Spinal cord (tissue), 9 donors: ENCODE measurements at regions not wholly inside any gene's neighbourhood (a gene's known extent, or its start where the extent isn't known, plus 50 kb on each side); places are given as distances from the start of the nearest gene placed in this dataset.

Experiments used
- DNase-seq, 6 donors: peaks; one replicate each; pipeline versions ENCODE4 v3.0.0 to v3.0.0-alpha.2; 2013 to 2015; ENCODE audit warnings: low spot score in 6 of 6, low read depth in 4 of 6
- H3K27ac ChIP-seq: one replicate; pipeline ENCODE4 v1.5.1; 2013; ENCODE audit warnings: low read depth, low read length, control low read depth
- H3K27me3 ChIP-seq: one replicate; pipeline ENCODE4 v1.6.1; 2013; ENCODE audit warnings: low read length; ENCODE audit not compliant: control insufficient read depth, insufficient read depth
- H3K36me3 ChIP-seq: one replicate; pipeline ENCODE4 v1.6.1; 2013; ENCODE audit warnings: low read length; ENCODE audit not compliant: control insufficient read depth, insufficient read depth
- H3K4me1 ChIP-seq: one replicate; pipeline ENCODE4 v1.6.1; 2013; ENCODE audit warnings: low read length; ENCODE audit not compliant: control insufficient read depth, insufficient read depth
- H3K4me3 ChIP-seq: one replicate; pipeline ENCODE4 v1.5.1; 2013; ENCODE audit warnings: low read depth, low read length, control low read depth
- H3K9me3 ChIP-seq: one replicate; pipeline ENCODE4 v1.6.1; 2013; ENCODE audit warnings: low read length; ENCODE audit not compliant: control insufficient read depth, insufficient read depth
- WGBS: methylation state at CpG from one replicate; pipeline ENCODE4 v1.1.5; 2013; ENCODE audit warnings: missing lambda C conversion rate; ENCODE audit not compliant: insufficient coverage; 5-methylcytosine and 5-hydroxymethylcytosine counted together
- donor health status: healthy.

GRCh38 chr6:23137611-23138010, 568.2 kb downstream of the HDGFL1 start:
- no peaks in the 10 kb centered on the region for H3K4me1 ChIP-seq
- no peaks in the 10 kb centered on the region for H3K36me3 ChIP-seq
- peak in 1 of 6 donors; percentile 7 for DNase-seq
- H3K4me3 ChIP-seq, result no peak overlapping the region
- no peak overlapping the region for H3K27ac ChIP-seq
- no CpG with 5 or more reads among the region's 1 CpG for WGBS
- H3K27me3 ChIP-seq, result no peaks in the 10 kb centered on the region
- H3K9me3 ChIP-seq, result peaks cover 2% of the 10 kb centered on the region

DNA sequence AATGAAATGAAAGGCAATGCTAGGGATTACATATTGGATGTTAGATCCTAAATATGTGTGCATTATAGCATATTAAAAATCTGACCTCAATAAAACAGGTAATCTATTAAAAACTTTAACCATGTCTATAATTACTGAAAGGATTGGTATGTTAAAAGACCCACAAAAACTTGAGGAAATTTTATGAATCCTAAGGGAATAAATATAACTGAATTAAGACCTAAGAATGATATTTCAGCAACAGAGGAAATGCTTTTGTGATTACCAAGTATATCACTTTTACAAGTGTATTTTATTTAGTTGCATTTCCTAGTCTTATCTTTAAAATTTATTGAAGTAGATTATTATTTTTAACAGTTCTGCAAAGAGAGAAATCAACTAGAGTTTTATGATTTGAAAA, 571.5 kb downstream of the HDGFL1 start:
- Histone ChIP-seq H3K4me3 (no peak overlapping the region), H3K9me3 (no peaks in the 10 kb centered on the region), H3K27me3 (no peaks in the 10 kb centered on the region), H3K27ac (no peak overlapping the region), H3K36me3 (no peaks in the 10 kb centered on the region), H3K4me1 (no peaks in the 10 kb centered on the region)
- no peak for DNase-seq

- no peaks in the 10 kb centered on the region for H3K27me3 ChIP-seq
- peak in 2 of 6 donors; percentile 32 to 49 for DNase-seq
Observed at GRCh38 chr6:23145781-23146180, 576.4 kb downstream of the HDGFL1 start.

DNA sequence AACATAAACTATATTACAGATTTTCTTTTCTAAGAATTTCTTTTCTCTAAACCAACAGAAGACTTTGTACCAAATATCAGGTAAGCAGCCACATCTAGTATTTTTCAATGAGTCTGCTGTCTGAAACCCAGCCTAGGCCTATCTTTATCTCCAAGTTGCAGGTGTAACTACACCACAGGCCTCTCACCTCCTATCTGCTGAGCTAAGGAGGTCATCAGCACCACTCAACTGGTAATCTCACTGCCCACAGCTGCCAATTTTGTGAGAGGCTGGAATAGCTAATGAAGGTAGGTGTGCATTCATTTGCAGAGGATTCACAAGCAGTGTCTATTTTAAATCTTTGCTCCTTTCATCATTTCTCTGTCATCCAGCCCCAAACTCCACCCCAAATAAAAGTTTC, 584.8 kb downstream of the HDGFL1 start:
- no peaks in the 10 kb centered on the region for H3K36me3 ChIP-seq
- no peak overlapping the region for H3K27ac ChIP-seq
- no peaks in the 10 kb centered on the region for H3K4me1 ChIP-seq
- no peaks in the 10 kb centered on the region for H3K27me3 ChIP-seq
- H3K9me3 ChIP-seq, result no peaks in the 10 kb centered on the region
- no peak for DNase-seq
- no peak overlapping the region for H3K4me3 ChIP-seq

More at GRCh38 chr6:23145781-23146180, 576.4 kb downstream of the HDGFL1 start:
- Histone ChIP-seq H3K4me1 (no peaks in the 10 kb centered on the region), H3K9me3 (no peaks in the 10 kb centered on the region), H3K4me3 (no peak overlapping the region), H3K36me3 (no peaks in the 10 kb centered on the region), H3K27ac (no peak overlapping the region)
- WGBS, result 50% methylated on average over 2 of the region's 2 CpGs

GRCh38 chr6:23170049-23170448, 600.7 kb downstream of the HDGFL1 start:
- no peaks in the 10 kb centered on the region for H3K4me1 ChIP-seq
- H3K27me3 ChIP-seq, result peaks cover 12% of the 10 kb centered on the region
- no peaks in the 10 kb centered on the region for H3K36me3 ChIP-seq
- WGBS, result no CpG with 5 or more reads among the region's 1 CpG
- no peak overlapping the region for H3K4me3 ChIP-seq
- H3K27ac ChIP-seq, result no peak overlapping the region
- peaks cover 2% of the 10 kb centered on the region for H3K9me3 ChIP-seq
- no peak for DNase-seq

DNA sequence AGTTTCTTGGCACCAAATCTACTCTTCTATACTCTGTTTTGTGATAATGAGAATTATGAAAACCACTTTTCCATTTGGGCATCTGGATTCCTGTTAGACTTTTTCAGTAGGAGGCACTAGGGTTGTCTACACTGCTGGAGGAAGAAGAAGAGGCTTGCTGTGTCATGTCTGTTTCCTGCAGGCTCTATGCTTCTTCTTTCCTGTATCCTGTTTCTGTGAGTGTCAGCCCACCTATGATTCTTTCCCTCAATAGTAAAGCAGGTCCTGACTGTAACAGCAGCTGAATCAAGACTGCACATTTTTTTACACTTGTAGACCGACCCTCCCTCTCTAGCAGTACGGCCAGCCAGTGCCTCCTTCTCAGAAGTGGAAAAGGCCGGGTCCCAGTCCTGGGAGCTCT, 603.9 kb downstream of the HDGFL1 start:
- H3K27me3 ChIP-seq, result peaks cover 28% of the 10 kb centered on the region
- no peak overlapping the region for H3K27ac ChIP-seq
- DNase-seq, result no peak
- H3K4me1 ChIP-seq, result no peaks in the 10 kb centered on the region
- 79% methylated on average over 3 of the region's 3 CpGs for WGBS
- no peaks in the 10 kb centered on the region for H3K36me3 ChIP-seq
- H3K9me3 ChIP-seq, result peaks cover 2% of the 10 kb centered on the region
- H3K4me3 ChIP-seq, result no peak overlapping the region

DNA sequence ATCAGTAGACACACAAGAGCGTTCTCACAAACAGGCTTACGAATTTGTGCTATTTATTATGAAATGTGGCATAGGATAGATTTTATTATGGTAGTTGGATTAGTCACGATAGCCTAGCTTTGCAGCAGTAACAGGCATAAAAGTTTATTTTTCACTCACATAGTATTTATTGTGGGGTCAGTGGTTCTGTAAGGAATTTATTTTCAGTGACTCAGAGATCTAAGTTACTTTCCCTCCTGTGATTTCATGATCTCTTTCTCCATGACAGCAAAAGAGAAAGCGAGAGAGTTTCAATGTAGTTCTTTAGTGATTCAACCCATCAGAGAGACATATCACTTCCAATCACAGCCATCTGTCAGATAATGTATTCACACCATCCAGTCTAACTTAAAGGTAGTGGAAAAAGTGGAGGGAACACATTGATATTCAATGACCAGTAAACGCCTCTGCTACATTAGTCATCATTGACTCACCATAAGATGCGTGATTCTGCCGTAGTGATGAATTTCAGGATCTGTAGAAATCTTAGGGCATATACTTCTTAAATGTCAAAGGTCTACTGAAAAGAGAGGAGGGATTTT, 605.5 kb downstream of the HDGFL1 start:
- no CpG with 5 or more reads among the region's 7 CpGs for WGBS
- no peak overlapping the region for H3K4me3 ChIP-seq
- H3K9me3 ChIP-seq, result no peaks in the 10 kb centered on the region
- H3K27ac ChIP-seq, result no peak overlapping the region
- peaks cover 40% of the 10 kb centered on the region for H3K27me3 ChIP-seq
- H3K4me1 ChIP-seq, result no peaks in the 10 kb centered on the region
- DNase-seq, result no peak
- H3K36me3 ChIP-seq, result no peaks in the 10 kb centered on the region

DNA sequence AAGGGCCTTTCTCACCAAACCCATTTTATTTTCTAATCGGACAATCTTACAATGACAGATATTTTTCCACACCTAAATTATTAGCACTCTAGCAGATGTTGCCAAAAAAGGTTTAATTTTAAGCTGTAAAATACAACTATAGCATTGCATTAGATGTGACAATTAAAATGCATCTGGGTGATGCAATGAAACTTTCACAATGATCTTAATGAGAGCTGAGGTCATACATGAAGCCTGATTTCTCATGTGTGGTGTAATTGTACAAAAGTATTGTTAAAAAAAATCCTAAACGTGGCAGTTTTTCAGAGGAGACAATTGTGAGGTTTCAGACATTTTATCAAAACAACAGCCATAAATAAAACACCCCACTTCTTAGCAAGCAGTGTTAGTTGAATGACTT, 606.0 kb downstream of the HDGFL1 start:
- no peak overlapping the region for H3K27ac ChIP-seq
- DNase-seq, result no peak
- WGBS, result no CpG with 5 or more reads among the region's 2 CpGs
- no peaks in the 10 kb centered on the region for H3K9me3 ChIP-seq
- H3K4me3 ChIP-seq, result no peak overlapping the region
- no peaks in the 10 kb centered on the region for H3K36me3 ChIP-seq
- peaks cover under 1% of the 10 kb centered on the region for H3K4me1 ChIP-seq
- peaks cover 40% of the 10 kb centered on the region for H3K27me3 ChIP-seq

- Histone ChIP-seq H3K27me3 (peaks cover 40% of the 10 kb centered on the region), H3K9me3 (no peaks in the 10 kb centered on the region), H3K4me3 (no peak overlapping the region), H3K4me1 (peaks cover 6% of the 10 kb centered on the region), H3K27ac (no peak overlapping the region), H3K36me3 (no peaks in the 10 kb centered on the region)
- no CpG with 5 or more reads among the region's 8 CpGs for WGBS
- no peak for DNase-seq
Observed at GRCh38 chr6:23176471-23176870, 607.1 kb downstream of the HDGFL1 start.

- 90% methylated on average over 9 of the region's 11 CpGs for WGBS
- Histone ChIP-seq H3K27ac (no peak overlapping the region), H3K27me3 (peaks cover 40% of the 10 kb centered on the region), H3K9me3 (no peaks in the 10 kb centered on the region), H3K4me3 (no peak overlapping the region), H3K36me3 (no peaks in the 10 kb centered on the region), H3K4me1 (peaks cover 6% of the 10 kb centered on the region)
- DNase-seq, result peak in 1 of 6 donors; percentile 47
Observed at GRCh38 chr6:23176883-23177282, 607.5 kb downstream of the HDGFL1 start.
